ENCODE measurements at regions not wholly inside any gene's neighbourhood (a gene's known extent, or its start where the extent isn't known, plus 50 kb on each side); places are given as distances from the start of the nearest gene placed in this dataset.

GRCh38 chr6:20313960-20314530, 87.6 kb upstream of the E2F3 start:
- no peak for FAIRE-seq

- no peak for FAIRE-seq
Measured at GRCh38 chr6:20314866-20315845, 86.5 kb upstream of the E2F3 start.

DNA sequence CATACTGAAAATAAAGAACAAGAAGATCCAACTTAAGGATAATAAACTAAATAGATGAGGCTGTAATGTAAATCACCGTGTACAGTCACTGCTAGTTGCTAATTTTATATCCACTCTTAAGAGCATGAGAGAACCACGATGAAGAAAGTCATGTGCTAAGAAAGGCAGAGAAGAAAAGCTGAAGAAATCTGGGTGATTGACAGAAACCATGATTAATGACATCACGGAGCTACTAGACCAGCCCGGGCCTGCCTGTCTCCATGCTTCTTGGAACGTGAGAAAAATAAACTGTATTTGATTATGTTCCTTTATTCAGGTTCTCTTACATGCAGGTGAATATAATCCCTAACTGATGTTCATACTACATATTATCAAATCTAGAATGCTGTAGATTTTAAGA, 84.2 kb upstream of the E2F3 start:
- no peak for FAIRE-seq

DNA sequence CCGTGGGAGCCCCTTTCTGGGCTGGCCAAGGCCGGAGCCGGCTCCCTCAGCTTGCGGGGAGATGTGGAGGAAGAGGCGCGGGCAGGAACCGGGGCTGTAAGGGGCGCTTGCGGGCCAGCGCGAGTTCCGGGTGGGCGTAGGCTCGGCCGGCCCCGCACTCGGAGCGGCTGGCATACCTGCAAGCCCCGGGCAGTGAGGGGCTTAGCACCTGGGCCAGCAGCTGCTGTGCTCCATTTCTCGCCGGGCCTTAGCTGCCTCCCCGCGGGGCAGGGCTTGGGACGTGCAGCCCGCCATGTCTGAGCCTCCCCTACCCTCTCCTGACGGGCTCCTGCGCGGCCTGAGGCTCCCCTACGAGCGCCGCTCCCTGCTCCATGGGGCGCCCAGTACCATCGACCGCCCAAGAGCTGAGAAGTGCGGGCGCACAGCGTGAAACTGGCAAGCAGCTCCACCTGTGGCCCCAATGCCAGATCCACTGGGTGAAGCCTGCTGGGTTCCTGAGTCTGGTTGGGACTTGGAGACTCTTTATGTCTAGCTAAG, 82.8 kb upstream of the E2F3 start:
- FAIRE-seq, result no peak

DNA sequence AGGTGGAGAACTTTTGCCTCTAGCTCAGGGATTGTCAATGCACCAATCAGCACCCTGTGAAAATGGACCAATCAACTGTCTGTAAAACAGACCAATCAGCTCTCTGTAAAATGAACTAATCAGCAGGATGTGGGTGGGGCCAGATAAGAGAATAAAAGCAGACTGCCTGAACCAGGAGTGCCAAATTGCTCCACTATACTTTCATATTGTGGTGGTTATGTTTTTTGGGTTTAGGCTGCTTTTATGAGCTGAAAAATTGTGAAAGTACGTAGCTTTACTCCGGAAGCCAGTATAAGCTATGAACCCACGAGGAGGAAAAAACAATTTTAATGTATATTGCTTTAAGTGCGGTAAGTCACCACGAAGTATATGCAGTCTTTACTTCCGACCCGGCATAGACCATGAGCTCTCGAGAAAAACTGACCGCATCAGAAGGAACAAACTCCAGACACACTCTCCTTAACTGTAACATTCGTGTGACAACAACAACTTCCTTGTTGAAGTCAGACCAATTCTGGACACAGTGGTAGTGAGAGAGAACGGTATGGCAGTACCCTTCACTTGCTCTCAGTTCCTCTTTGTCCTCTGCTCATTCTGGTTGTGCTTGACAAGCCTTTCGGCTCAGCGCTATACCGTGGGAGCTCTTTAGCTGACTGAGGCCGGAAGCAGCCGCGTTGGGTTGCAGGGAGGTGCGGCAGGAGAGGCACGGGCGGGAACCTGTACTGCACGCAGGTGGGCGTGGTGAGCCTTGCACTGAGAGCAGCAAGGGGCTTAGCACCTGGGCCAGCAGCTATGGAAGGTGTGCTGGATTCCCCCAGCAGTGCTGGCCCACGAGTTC, 81.9 kb upstream of the E2F3 start:
- no peak for FAIRE-seq

- no peak for FAIRE-seq
Measured at GRCh38 chr6:20325641-20326421, 75.8 kb upstream of the E2F3 start.

DNA sequence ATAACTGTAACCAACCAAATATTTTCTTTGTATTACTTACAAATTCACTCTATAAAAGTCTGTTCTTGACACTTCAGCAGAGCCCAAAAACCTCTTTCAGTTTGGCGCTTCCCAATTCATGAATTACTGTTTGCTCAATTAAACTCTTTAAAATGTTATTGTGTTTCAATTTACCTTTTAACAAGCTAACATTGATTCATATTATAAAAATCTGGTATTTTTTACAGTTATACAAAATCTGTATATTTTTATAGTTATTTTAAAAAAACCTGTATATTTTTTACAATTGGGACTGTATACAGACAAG, 75.3 kb upstream of the E2F3 start:
- no peak for FAIRE-seq

GRCh38 chr6:20327141-20327540, 74.5 kb upstream of the E2F3 start:
- no peak for FAIRE-seq

GRCh38 chr6:20328266-20328923, 73.3 kb upstream of the E2F3 start:
- FAIRE-seq, result no peak

DNA sequence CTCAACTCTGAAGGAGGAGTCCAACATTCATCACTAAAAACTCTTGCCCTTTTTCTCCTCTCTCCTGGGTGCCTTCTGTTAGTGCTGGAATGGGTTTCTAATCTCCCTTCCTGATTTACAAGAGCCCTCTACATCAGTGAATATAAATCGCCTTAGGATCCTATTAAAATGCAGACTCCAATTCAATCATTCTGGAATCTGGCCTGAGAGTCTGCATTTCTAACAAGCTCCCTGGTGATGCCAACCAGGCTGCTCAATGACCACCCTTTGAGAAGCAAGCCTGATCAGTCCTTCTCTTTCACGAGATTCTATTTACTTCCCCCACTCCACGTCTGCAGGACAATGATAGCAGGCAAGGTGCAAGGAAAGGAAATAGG, 72.8 kb upstream of the E2F3 start:
- FAIRE-seq, result no peak

GRCh38 chr6:20331042-20331441, 70.6 kb upstream of the E2F3 start:
- FAIRE-seq, result no peak

DNA sequence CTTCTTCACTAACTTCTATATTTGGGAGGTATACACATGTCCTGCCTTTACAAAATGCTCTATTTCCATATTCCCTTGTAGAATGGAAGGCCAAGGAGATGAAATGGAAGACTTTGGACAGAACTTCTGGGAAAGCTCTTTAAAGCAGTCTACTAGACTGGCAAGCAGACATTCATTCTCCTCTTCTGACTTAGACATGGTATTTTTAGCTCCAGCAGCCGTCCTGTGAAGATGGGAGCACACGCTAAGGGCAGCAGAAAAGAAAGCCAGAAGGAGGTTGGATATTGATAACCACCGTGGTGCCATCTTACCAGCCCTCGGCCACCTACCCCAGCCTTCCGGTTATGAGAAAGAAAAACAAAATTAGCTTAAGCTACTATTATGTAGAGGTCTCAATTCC, 70.1 kb upstream of the E2F3 start:
- no peak for FAIRE-seq

DNA sequence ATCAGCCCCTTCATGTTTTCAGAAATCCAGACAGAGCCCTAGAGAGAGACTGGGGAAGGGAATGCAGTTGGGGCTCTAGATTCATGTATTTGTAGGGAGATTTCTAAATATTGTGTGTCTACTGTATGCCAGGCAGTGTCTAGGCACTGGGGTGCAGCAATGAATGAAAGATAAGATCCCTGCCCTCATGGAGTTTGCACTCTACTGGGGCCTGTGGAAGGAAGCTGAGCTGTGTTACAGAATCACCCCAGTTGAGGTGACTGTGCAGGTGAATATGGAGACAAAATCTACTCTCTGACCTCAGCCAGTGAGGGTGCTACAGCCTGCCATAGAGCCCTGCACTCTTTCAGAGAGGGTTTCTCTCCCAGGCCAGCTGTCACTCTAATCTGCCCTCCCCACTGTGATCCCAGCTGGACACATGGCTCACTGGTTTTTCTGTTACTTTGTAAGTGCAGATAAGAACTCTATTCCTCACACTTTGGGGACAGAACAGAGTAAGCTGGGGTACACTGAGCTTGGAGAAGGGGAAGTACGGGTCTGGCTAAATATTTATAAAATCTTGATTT, 69.2 kb upstream of the E2F3 start:
- no peak for FAIRE-seq

- FAIRE-seq, result no peak
Measured at GRCh38 chr6:20333721-20334269, 67.9 kb upstream of the E2F3 start.

DNA sequence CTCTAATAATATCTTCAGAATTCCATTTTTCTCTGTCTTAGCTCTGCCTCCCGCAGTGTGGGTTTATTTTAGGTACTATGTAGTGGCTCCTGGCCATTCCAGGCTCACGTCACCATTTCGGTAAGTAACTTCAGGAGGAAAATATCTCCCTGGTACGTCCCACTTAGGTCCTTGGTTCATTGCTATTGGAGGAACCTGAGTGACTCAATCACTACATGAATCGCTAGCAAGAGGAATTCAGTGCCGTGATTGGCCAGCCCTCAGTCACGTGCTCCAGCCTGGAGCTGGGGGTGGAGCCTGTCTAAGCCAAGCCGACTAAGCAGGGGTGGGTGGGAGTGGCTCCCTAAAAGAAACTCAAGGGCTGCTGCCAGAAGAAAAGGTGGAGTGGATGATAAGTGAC, 67.3 kb upstream of the E2F3 start:
- no peak for FAIRE-seq

- FAIRE-seq, result no peak
Measured at GRCh38 chr6:20334962-20335361, 66.7 kb upstream of the E2F3 start.

DNA sequence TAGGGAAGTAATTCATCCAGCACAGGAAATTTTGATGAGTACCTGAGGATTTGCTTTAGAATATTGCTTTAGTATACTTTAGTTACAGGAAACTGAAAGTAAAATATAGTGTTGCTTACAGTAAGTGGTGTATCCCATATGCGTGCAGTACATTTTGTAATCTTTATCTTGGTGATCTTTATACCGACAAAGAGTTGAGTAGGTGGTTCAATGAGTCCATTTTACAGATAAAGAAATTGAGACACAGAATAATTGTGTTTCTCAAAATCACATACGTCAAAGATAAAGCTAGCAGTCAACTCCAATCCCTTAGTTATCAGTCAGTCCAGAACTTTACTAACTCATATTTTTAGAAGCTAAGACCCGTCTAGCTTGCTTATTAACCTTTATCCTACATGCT, 65.8 kb upstream of the E2F3 start:
- FAIRE-seq, result no peak

DNA sequence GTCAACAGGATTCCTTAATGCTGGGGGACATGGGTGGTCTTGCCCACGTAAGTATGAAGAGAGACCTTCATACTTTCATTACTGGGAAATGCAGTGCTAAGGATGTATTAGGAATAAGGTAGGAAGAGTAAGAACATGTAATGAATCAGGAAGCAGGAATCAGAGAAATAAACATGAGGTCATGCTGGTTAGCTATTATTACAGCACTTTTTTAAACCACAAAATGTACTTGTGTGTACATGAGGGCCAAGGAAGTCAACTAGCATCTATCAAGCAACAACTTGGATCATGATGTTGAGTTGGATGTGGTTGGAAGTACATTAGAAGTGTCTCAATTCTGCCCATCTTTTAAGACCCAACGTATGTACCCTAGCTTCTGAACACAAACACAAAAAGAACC, 63.5 kb upstream of the E2F3 start:
- FAIRE-seq, result no peak

- no peak for FAIRE-seq
Measured at GRCh38 chr6:20340068-20340848, 61.4 kb upstream of the E2F3 start.

DNA sequence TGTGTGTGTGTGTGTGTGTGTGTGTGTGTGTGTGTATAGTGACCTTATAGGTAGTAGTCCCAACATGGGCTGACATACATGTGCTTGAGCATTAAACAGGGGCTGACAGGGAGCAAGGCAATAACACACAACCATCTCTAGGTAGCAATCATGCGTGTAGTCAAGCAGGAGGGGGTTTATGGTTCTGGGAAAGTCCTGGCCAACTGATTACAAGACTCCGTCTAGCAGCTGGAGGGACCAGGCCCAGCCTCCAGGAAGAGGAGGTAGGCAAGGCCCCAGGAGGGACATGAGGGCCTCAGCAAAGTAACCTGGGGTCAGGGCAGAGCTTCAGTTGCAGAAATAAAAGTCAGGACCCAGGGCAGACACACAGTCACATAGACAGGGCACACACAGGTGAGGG, 60.6 kb upstream of the E2F3 start:
- no peak for FAIRE-seq

- no peak for FAIRE-seq
Measured at GRCh38 chr6:20341564-20341963, 60.1 kb upstream of the E2F3 start.
